Uterus (tissue), 3 donors: ENCODE measurements at regions not wholly inside any gene's neighbourhood (a gene's known extent, or its start where the extent isn't known, plus 50 kb on each side); places are given as distances from the start of the nearest gene placed in this dataset.

ENCODE experiments used
- DNase-seq, 2 donors: peaks; one replicate each; pipeline ENCODE4 v3.0.0-alpha.2; 2019 to 2020
- H3K27ac ChIP-seq, 2 donors: fragments of 200-600 bp; sonication (generic); 1 replicate in 1 of 2; 2 replicates in 1 of 2; pipeline ENCODE4 v1.5.1; 2016 to 2018
- H3K27me3 ChIP-seq, 2 donors: fragments of 200-600 bp; sonication (generic); one replicate each; pipeline ENCODE4 v1.5.1; 2018 to 2019; ENCODE audit warnings: control low read depth in 1 of 2
- H3K36me3 ChIP-seq, 2 donors: fragments of 200-600 bp; sonication (generic); one replicate each; pipeline ENCODE4 v1.5.1; 2019; ENCODE audit warnings: control low read depth in 1 of 2
- H3K4me1 ChIP-seq, 2 donors: fragments of 200-600 bp; sonication (generic); one replicate each; pipeline ENCODE4 v1.5.1; 2018 to 2019; ENCODE audit warnings: control low read depth in 1 of 2
- H3K4me3 ChIP-seq, 2 donors: fragments of 200-600 bp; sonication (generic); 1 replicate in 1 of 2; 2 replicates in 1 of 2; pipeline ENCODE4 v1.5.1; 2018 to 2019; ENCODE audit warnings: mild to moderate bottlenecking in 1 of 2
- H3K9me3 ChIP-seq, 2 donors: fragments of 200-600 bp; sonication (generic); one replicate each; pipeline ENCODE4 v1.5.1; 2019; ENCODE audit warnings: control low read depth in 1 of 2
- POLR2A ChIP-seq, 2 donors: fragments of 450-650 bp; IDR thresholded peaks; one replicate each; pipeline ENCODE4 v1.6.1; 2016; ENCODE audit warnings: antibody characterized with exemption in 2 of 2, mild to moderate bottlenecking in 1 of 2, moderate library complexity in 1 of 2
- intact Hi-C: fragments of 100-400 bp; cut with DNase I; formaldehyde crosslinking; loops from one replicate; pipeline ENCODE4 v1.15.1; 2023; ENCODE audit warnings: low total_unique reads
- TF ChIP-seq, protein P1 (sequence below), 4 experiments: fragments of 200-600 bp in 2 of 4; fragments of 450-650 bp in 2 of 4; sonication (generic) in 2 of 4; IDR thresholded peaks; one replicate each; pipeline ENCODE4 v1.5.1; 2016 to 2019; ENCODE audit warnings: antibody characterized with exemption in 4 of 4, mild to moderate bottlenecking in 2 of 4, moderate library complexity in 1 of 4
- donor health status: DM: yes; HTN: yes; CAD: no.

DNA sequence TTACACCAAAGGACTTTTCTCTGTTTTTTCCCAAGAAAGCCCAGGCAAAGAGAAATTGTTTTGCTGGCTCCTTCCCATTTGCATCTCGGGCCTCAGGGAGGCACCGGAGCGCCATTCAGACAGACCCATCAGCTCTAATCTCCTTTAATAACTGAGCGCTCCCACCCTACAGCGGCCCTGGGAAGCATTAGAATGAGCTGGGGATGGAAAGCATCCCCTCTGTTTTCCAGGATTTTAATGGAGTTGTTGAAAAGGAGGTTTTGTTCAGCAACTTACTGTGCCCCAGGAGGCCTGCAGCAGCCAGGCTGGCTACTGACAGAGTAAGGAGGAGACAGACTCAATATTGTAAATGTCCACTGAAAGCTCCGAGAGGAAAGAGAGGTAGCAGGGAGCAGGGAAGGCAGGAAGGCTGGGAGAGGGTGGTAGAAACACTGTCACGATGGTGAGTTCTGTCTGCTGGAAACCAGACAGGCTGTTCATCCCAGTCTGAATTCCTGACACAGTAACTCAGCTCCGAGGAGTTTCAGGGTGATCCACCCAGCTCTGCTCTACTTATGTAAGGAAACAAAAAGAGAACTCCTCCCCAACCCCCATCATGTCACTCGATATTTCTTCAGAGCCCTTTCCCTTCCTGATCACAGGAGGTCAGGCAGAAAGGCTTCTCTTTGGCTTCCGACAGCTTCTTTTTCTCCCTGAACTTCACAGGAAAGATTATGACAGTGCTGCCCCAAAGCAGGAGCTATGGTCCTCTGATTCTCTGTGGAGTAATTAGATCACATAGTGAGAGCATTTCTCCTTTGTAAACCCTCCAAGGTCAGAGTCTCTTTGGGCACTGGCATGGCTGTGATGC lies 62.5 kb upstream of the TMEM132D start:
- Histone ChIP-seq H3K27ac (no peak overlapping the region), H3K36me3 (no peaks in the 10 kb centered on the region), H3K4me1 (no peaks in the 10 kb centered on the region), H3K9me3 (no peaks in the 10 kb centered on the region), H3K27me3 (no peaks in the 10 kb centered on the region), H3K4me3 (no peak overlapping the region)
- intact Hi-C loops, result no loop called here
- no peak for DNase-seq
- TF ChIP-seq, protein P1, sequence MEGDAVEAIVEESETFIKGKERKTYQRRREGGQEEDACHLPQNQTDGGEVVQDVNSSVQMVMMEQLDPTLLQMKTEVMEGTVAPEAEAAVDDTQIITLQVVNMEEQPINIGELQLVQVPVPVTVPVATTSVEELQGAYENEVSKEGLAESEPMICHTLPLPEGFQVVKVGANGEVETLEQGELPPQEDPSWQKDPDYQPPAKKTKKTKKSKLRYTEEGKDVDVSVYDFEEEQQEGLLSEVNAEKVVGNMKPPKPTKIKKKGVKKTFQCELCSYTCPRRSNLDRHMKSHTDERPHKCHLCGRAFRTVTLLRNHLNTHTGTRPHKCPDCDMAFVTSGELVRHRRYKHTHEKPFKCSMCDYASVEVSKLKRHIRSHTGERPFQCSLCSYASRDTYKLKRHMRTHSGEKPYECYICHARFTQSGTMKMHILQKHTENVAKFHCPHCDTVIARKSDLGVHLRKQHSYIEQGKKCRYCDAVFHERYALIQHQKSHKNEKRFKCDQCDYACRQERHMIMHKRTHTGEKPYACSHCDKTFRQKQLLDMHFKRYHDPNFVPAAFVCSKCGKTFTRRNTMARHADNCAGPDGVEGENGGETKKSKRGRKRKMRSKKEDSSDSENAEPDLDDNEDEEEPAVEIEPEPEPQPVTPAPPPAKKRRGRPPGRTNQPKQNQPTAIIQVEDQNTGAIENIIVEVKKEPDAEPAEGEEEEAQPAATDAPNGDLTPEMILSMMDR (IDR thresholded peaks at IDR 0.05), result no peak
- no peak for TF ChIP-seq POLR2A (IDR thresholded peaks at IDR 0.05)

DNA sequence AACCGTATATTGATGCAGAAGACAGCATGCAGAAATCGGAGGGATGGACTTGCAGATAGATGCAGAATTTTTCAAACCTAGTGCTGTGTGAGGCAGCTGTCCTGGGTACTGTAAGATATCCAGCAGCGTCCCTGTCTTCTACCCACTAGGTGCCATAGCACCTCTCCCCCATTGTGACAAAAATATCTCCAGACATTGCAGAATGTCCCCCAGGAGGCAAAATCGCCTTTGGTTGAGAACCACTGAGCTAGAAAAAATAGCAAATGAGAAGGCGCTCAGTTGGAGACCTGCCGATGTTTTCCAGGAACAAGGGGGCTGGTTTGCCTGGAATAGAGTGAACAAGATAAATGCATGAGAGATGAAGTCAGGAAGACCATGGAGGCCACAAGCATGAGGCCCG lies 67.9 kb upstream of the TMEM132D start:
- H3K27me3 ChIP-seq, result no peaks in the 10 kb centered on the region
- H3K36me3 ChIP-seq, result no peaks in the 10 kb centered on the region
- intact Hi-C loops, result no loop called here
- no peak overlapping the region for H3K27ac ChIP-seq
- TF ChIP-seq, protein P1 (IDR thresholded peaks at IDR 0.05), result no peak
- TF ChIP-seq POLR2A (IDR thresholded peaks at IDR 0.05), result no peak
- no peak overlapping the region for H3K4me3 ChIP-seq
- no peak for DNase-seq
- no peaks in the 10 kb centered on the region for H3K9me3 ChIP-seq
- H3K4me1 ChIP-seq, result no peaks in the 10 kb centered on the region

DNA sequence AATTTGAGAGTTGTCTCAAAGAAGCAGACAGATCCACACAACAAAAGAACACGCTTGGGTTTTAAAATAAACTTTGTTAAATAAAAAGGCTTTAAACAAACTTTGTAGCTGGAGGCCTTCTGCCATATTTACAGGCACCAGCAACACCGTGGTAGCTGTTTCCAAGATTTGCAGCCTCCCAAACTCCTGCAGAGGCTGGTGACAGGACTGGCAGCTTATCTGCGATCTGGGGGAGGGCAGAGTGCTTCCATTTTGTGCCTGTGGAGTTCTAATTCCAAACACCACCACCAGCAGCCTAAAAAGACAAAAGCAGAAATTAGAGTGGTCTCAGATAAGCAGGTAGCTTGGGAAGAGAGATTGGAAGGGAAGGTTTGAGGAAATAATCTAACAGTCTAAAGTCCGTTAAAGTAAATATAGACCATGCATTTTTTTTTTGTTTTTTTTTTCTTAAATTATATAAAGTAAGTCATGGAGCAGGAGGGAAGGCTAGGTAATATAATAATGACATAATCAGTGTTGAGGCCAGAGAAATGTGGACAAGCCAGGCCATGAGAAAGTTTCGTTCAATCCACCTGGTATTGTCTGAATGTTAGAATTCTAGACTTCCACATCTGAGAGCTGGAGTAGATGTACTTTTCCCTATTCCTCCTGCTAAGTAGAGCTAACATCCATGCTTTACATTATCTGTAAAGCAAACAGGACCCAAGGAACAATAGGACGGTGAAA lies 69.6 kb upstream of the TMEM132D start:
- DNase-seq, result no peak
- H3K9me3 ChIP-seq, result no peaks in the 10 kb centered on the region
- no peaks in the 10 kb centered on the region for H3K4me1 ChIP-seq
- no peak overlapping the region for H3K4me3 ChIP-seq
- no peaks in the 10 kb centered on the region for H3K27me3 ChIP-seq
- intact Hi-C loops, result no loop called here
- H3K36me3 ChIP-seq, result no peaks in the 10 kb centered on the region
- TF ChIP-seq, protein P1 (IDR thresholded peaks at IDR 0.05), result no peak
- TF ChIP-seq POLR2A (IDR thresholded peaks at IDR 0.05), result no peak
- H3K27ac ChIP-seq, result no peak overlapping the region

- Histone ChIP-seq H3K4me3 (no peak overlapping the region), H3K27me3 (no peaks in the 10 kb centered on the region), H3K36me3 (no peaks in the 10 kb centered on the region), H3K27ac (no peak overlapping the region), H3K9me3 (no peaks in the 10 kb centered on the region), H3K4me1 (no peaks in the 10 kb centered on the region)
- intact Hi-C loops, result no loop called here
- no peak for DNase-seq
- TF ChIP-seq, protein P1 (IDR thresholded peaks at IDR 0.05), result no peak
- no peak for TF ChIP-seq POLR2A (IDR thresholded peaks at IDR 0.05)
These were observed 80.3 kb upstream of the TMEM132D start for GRCh38 chr12:129984106-129984505.

- H3K27me3 ChIP-seq, result no peaks in the 10 kb centered on the region
- H3K4me1 ChIP-seq, result no peaks in the 10 kb centered on the region
- no peak overlapping the region for H3K4me3 ChIP-seq
- no peak overlapping the region for H3K27ac ChIP-seq
- TF ChIP-seq, protein P1 (IDR thresholded peaks at IDR 0.05), result no peak
- no peak for TF ChIP-seq POLR2A (IDR thresholded peaks at IDR 0.05)
- no peaks in the 10 kb centered on the region for H3K9me3 ChIP-seq
- H3K36me3 ChIP-seq, result no peaks in the 10 kb centered on the region
- intact Hi-C loops, result no loop called here
- no peak for DNase-seq
These were observed 84.0 kb upstream of the TMEM132D start for GRCh38 chr12:129987841-129988240.
